ENCODE measurements at regions not wholly inside any gene's neighbourhood (a gene's known extent, or its start where the extent isn't known, plus 50 kb on each side); places are given as distances from the start of the nearest gene placed in this dataset.

GRCh38 chr2:236840215-236840614 is 245.5 kb upstream of the COPS8 start:
- no peak for DNase-seq

DNA sequence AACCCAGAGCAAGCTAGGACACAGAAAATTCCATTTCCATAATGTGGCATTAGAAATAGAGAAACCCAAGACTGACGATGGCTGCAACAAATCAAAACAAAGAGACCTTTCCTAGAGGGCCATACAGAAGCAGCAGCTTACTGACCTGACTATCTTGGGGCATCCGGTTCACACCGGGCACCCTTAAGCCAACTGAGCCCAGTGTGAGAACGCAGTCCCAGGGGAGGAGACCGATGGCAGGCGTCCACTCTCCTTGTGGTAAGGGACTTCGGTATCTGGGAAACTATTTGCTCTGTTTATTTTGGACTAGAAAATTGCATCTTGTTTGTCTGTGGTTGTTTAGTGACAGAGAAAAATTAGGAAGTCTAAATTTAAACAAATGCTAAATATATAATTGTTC is 244.8 kb upstream of the COPS8 start:
- DNase-seq, result no peak

- DNase-seq, result no peak
These were observed 244.3 kb upstream of the COPS8 start for GRCh38 chr2:236841389-236841788.

DNA sequence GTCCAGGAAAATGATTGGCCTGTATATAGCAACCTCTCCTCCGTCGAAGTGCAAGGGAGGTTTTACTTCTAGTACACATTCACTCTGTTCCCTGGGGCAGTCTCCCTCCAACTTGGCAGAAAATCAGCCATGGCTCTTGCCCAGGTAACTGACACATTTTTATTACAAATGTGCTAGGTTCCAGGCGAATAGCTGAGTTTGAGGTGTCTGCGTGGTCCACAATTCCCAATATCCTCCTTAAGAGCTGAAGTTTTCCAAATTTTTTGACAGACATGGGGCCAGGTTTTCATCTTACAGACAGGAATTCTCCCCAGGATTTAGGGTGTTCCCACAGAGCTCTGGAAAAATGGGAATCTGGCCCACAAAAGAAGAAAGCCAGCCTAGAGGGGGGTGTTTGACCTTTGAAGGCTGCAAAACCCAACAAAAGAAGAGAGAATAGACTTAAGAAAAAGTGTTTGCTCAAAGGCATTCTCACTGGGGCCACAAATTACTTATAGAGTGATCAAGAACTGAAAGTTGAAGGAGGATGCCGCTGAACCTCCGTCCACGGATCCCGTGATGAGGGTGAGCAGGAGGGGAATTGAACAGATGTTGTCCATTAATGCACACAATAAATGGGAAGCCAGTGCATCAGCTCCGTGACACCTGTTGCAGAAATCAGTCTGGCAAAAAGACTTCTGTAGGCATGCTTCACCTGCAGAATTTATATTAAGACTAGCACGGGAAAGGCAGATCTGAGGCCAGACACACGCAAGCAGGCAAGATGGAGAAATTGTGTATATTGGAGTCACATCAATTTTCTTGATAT is 242.3 kb upstream of the COPS8 start:
- no peak for DNase-seq

- no peak for DNase-seq
These were observed 241.0 kb upstream of the COPS8 start for GRCh38 chr2:236844711-236845110.

- DNase-seq, result no peak
These were observed 238.7 kb upstream of the COPS8 start for GRCh38 chr2:236847023-236847422.

DNA sequence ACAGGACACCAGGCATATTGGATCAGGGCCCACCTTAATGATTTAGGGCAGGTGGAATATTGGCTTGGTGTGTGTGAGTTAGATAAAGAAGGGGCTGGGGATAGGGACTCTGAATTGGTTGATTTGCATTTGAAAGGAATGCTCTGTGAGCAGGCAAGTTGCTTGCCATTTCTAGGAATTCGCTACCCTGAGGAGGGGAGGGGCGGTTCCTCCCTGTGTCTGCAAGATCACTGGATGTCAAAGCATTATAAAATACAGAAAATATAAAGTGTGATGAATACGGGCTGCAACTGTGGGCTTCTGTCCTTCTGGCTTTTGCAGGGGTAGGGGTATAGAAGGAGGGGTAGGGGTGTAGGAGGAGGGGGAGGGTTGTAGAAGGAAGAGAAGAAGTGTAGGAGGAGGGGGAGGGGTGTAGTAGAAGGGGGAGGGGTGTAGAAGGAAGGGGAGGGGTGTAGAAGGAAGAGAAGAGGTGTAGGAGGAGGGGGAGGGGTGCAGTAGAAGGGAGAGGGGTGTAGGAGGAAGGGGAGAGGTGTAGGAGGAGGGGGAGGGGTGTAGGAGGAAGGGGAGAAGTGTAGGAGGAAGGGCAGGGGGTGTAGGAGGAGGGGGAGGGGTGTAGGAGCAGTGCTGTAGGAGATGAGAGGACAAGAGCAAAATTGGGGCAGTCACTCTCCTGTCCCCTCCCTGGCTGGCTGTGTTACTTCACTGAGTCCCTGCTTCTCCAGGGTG is 238.0 kb upstream of the COPS8 start:
- DNase-seq, result no peak

- DNase-seq, result no peak
These were observed 237.2 kb upstream of the COPS8 start for GRCh38 chr2:236848501-236848900.

DNA sequence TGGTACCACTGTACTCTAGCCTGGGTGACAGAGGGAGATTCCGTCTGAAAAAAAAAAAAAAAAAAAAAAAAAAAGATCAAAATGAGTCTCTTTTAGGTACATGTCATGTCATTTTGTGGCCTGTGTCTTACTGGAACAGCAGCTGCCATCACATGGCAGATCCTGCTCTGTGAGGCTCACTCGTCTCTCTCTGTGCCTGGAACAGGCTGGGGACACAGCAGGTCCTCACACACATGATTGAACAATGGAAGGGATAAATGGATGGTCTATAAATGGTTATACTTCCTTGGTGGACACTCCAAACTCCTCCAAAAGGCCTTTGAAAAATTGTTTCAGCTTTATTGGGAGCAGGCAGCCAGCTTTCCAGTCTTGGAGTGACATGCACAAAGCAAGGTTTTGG is 236.2 kb upstream of the COPS8 start:
- DNase-seq, result no peak

- DNase-seq, result no peak
These were observed 235.7 kb upstream of the COPS8 start for GRCh38 chr2:236849940-236850339.

DNA sequence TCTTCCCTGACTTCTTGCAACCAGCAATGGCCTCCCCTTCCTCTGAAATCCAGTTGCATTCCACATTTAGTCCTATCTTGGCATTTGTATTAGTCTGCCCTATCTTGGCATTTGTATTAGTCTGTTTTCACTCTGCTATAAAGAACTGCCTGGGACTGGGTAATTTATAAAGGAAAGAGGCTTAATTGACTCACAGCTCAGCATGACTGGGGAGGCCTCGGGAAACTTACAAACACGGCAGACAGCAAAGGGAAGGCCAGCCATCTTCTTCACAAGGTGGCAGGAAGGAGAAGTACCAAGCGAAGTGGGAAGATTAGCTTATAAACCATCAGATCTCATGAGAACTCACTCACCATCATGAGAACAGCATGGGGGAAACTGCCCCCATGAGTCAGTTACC is 234.5 kb upstream of the COPS8 start:
- no peak for DNase-seq

DNA sequence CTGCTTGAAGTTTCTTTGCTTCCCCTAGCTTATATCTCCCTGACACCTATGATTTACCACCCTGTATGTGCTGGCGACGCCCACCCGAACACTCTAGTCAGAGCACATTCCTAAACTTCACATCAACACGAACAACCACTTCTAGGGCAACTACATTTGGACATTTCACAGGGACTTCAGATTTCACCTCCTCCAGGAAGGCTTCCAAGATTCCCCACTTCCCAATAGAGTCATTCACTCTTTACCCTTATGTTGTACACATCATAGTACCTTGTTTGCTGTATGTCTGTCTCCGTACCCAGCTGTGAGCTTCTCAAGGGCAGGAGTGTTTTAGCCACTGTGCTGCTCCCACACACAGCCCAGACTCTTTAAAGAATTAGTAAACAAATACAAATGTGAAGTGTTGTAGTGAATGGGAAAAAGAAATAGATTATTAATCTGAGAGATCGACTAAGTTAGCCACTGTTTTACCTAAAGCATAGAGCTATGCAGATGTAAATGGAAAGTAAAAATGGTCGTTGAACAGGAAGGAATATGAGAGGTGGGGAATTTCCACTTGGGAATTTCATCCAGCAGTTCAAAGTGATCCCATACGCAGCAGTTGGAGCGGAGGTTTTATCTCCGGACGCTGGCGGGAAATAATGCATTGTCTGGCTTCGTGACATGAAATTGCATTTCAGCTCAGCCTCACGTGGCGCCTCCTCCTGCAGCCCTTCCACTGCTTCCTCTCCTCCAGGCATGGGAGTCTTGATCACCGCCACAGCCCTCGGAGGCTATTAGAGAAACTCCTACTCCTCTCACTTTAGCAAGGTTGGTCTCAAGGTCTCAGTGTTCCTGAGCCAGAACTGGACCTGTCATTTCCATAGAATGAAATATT is 233.4 kb upstream of the COPS8 start:
- DNase-seq, result no peak

GRCh38 chr2:236852977-236853374 is 232.7 kb upstream of the COPS8 start:
- no peak for DNase-seq

DNA sequence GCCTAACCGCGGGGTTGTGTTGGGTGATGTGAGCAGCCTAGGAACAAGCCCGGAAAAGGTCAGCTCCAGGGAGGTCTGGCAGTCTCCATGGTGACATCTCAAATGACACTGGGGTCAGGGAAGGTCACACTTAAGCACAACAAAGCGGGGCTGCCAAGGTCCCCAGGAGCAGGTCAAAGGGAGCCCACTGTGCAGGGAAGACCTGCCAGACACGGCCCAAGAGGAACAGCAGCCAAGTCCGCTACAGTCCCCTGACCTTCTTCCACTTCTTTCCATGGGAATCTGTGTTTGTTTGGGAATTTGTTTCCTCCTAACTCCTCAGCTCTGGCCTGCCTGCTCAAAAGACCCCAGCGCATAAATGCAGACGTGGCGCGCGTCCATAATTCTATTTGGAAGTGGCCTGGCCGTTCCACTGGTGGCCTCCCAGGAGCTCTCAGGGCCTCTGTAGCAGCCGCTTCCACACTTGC is 232.1 kb upstream of the COPS8 start:
- no peak for DNase-seq

- no peak for DNase-seq
These were observed 230.4 kb upstream of the COPS8 start for GRCh38 chr2:236855176-236855865.

GRCh38 chr2:236855866-236856847 is 229.5 kb upstream of the COPS8 start:
- DNase-seq, result no peak

GRCh38 chr2:236856848-236857235 is 228.8 kb upstream of the COPS8 start:
- DNase-seq, result no peak

DNA sequence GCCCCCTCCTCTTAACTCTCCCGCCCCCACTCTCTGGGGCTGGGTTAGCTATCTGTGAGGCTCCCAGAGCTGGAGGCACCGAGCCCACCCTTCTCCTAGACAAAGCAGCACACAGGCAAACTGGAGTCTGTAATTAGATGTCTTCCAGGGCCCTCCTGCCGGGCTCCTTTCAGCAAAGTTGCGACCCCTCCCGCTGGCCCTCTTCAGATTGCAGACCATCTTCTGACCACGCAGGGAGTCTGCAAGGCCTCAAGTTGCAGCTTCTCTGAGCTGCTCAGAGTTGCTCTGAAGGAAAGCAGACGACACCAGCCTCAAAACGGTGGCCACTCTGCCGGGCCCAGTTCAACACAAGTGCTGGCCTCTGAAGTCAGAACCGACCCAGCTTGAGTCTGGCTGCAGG is 228.4 kb upstream of the COPS8 start:
- DNase-seq, result no peak

DNA sequence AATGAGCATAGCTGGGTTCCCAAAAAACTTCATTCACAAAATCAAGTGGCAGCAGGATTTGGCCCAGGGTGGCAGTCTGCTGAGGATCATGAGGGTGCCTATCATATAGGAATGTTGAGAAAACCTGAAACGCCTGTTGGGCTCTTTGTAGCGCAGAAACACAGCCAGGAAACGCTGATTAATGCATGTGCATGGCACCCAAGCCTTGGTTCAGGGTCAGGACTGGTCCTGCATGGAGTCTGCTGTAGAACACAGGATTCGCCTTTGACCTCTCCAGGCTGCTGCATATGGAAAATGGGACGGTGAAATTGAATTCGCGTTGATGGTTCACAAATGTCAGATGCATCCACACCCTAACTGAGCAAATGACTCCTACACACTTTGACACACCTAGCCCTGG is 227.9 kb upstream of the COPS8 start:
- DNase-seq, result no peak

DNA sequence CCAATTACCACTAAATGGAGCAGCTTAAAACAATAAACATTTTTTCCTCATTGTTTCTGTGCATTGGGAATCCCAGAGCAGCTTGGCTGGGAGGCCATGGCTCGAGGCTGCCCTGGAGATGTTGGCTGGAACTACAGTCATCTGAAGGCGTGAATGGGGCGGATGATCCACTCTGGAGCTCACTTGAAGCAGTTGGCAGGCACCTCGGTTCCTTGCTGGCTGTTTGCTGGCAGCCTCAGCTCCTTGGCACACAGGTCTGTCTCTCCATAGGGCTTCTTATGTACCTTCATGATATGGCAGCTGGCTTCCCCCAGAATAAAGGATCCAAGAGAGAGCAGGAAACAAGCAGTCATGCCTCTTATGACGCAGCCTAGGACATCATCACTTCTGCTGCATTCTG is 227.0 kb upstream of the COPS8 start:
- DNase-seq, result no peak

DNA sequence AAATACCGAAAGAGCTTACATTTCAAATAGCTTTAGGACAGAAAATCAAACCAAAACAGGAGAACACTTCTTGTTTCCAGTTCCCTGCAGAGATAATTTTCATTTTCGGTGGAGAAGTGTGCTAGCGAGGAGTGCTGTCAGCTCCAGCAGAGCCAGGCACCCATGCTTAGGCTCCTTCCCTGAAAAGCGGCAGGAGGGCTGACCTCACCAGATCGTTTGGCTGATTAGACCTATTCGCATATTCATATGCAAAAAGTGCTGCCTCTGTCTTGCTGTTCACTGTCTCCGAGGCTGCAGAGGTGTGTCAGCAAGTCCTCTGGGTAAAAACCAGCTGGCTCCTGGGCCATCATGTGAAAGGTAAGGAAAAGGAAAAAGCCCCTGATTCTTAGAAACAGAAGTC is 225.8 kb upstream of the COPS8 start:
- no peak for DNase-seq
